Ovary (tissue), 3 donors: ENCODE measurements at regions not wholly inside any gene's neighbourhood (a gene's known extent, or its start where the extent isn't known, plus 50 kb on each side); places are given as distances from the start of the nearest gene placed in this dataset.

Source experiments
- EP300 ChIP-seq: sonication (generic); formaldehyde crosslinking; IDR thresholded peaks from one replicate; pipeline ENCODE4 v1.6.1; 2017; ENCODE audit warnings: antibody characterized with exemption
- POLR2A ChIP-seq: fragments of 450-650 bp; IDR thresholded peaks from one replicate; pipeline ENCODE4 v1.6.1; 2017; ENCODE audit warnings: antibody characterized with exemption, mild to moderate bottlenecking, moderate library complexity
- TF ChIP-seq, protein P1 (sequence below), 3 donors: fragments of 450-650 bp in 2 of 3; fragments of 200-600 bp in 1 of 3; IDR thresholded peaks; one replicate each; pipeline versions ENCODE4 v1.5.1 to v1.8.0; 2016 to 2022; ENCODE audit warnings: antibody characterized with exemption in 3 of 3, mild to moderate bottlenecking in 1 of 3
- donor health status: DM: no; HTN: no; CAD: no.

DNA sequence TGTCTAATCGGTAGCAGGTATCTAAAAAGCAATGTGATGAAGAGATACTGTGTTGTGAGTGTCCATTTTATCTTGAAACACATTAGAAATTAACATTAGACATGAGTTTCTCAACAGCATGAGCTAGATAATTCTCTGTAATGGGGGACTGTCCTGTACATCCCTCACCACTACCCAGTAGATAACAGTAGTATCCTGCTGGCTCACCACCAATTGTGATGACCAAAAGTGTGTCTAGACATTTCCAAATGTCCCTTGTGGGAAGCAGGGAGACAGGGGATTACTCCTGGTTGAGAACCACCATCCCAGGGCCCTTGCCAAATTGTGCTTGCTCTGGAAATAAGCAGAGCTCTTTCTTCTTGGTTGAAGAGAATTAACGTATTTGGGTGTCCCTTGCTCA is 239.3 kb downstream of the IRS1 start:
- TF ChIP-seq POLR2A (no peak), EP300 (no peak)
- TF ChIP-seq, protein P1, sequence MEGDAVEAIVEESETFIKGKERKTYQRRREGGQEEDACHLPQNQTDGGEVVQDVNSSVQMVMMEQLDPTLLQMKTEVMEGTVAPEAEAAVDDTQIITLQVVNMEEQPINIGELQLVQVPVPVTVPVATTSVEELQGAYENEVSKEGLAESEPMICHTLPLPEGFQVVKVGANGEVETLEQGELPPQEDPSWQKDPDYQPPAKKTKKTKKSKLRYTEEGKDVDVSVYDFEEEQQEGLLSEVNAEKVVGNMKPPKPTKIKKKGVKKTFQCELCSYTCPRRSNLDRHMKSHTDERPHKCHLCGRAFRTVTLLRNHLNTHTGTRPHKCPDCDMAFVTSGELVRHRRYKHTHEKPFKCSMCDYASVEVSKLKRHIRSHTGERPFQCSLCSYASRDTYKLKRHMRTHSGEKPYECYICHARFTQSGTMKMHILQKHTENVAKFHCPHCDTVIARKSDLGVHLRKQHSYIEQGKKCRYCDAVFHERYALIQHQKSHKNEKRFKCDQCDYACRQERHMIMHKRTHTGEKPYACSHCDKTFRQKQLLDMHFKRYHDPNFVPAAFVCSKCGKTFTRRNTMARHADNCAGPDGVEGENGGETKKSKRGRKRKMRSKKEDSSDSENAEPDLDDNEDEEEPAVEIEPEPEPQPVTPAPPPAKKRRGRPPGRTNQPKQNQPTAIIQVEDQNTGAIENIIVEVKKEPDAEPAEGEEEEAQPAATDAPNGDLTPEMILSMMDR (IDR thresholded peaks at IDR 0.05): no peak
